DMS53 treated with DMSO at 0.1 percent for 48 hours (cell line): ENCODE measurements at regions not wholly inside any gene's neighbourhood (a gene's known extent, or its start where the extent isn't known, plus 50 kb on each side); places are given as distances from the start of the nearest gene placed in this dataset.

Source experiments
- DNase-seq: peaks from one replicate; lab custom pipeline; 2025; ENCODE audit not compliant: unreplicated experiment; lab: John Stamatoyannopoulos, UW

GRCh38 chr10:63707254-63707910 is 186.2 kb downstream of the REEP3 start:
- DNase-seq, result peak; percentile 82

GRCh38 chr10:63708421-63708820 is 187.2 kb downstream of the REEP3 start:
- no peak for DNase-seq

GRCh38 chr10:63710703-63711102 is 189.5 kb downstream of the REEP3 start:
- no peak for DNase-seq

- DNase-seq, result no peak
Measured at GRCh38 chr10:63711361-63711760, 190.2 kb downstream of the REEP3 start.

- peak; percentile 89 for DNase-seq
Measured at GRCh38 chr10:63711867-63712716, 190.9 kb downstream of the REEP3 start.

GRCh38 chr10:63712717-63713115 is 191.5 kb downstream of the REEP3 start:
- DNase-seq, result no peak

- no peak for DNase-seq
Measured at GRCh38 chr10:63713191-63714144, 192.3 kb downstream of the REEP3 start.

GRCh38 chr10:63716016-63716580 is 194.9 kb downstream of the REEP3 start:
- no peak for DNase-seq

GRCh38 chr10:63717027-63717715 is 196.0 kb downstream of the REEP3 start:
- DNase-seq, result no peak

GRCh38 chr10:63718006-63718405 is 196.8 kb downstream of the REEP3 start:
- no peak for DNase-seq

- DNase-seq, result no peak
Measured at GRCh38 chr10:63718421-63718820, 197.2 kb downstream of the REEP3 start.

GRCh38 chr10:63719226-63719856 is 198.1 kb downstream of the REEP3 start:
- DNase-seq, result no peak

GRCh38 chr10:63720072-63720537 is 198.9 kb downstream of the REEP3 start:
- DNase-seq, result peak; percentile 64

- DNase-seq, result no peak
Measured at GRCh38 chr10:63720676-63721075, 199.5 kb downstream of the REEP3 start.

- DNase-seq, result no peak
Measured at GRCh38 chr10:63722537-63722936, 201.3 kb downstream of the REEP3 start.

- no peak for DNase-seq
Measured at GRCh38 chr10:63723320-63723719, 202.1 kb downstream of the REEP3 start.

- no peak for DNase-seq
Measured at GRCh38 chr10:63723741-63724140, 202.5 kb downstream of the REEP3 start.

- no peak for DNase-seq
Measured at GRCh38 chr10:63724922-63725321, 203.7 kb downstream of the REEP3 start.

- DNase-seq, result no peak
Measured at GRCh38 chr10:63726867-63727266, 205.7 kb downstream of the REEP3 start.

GRCh38 chr10:63727636-63728035 is 206.4 kb downstream of the REEP3 start:
- no peak for DNase-seq
